ENCODE measurements at regions not wholly inside any gene's neighbourhood (a gene's known extent, or its start where the extent isn't known, plus 50 kb on each side); places are given as distances from the start of the nearest gene placed in this dataset.

DNA sequence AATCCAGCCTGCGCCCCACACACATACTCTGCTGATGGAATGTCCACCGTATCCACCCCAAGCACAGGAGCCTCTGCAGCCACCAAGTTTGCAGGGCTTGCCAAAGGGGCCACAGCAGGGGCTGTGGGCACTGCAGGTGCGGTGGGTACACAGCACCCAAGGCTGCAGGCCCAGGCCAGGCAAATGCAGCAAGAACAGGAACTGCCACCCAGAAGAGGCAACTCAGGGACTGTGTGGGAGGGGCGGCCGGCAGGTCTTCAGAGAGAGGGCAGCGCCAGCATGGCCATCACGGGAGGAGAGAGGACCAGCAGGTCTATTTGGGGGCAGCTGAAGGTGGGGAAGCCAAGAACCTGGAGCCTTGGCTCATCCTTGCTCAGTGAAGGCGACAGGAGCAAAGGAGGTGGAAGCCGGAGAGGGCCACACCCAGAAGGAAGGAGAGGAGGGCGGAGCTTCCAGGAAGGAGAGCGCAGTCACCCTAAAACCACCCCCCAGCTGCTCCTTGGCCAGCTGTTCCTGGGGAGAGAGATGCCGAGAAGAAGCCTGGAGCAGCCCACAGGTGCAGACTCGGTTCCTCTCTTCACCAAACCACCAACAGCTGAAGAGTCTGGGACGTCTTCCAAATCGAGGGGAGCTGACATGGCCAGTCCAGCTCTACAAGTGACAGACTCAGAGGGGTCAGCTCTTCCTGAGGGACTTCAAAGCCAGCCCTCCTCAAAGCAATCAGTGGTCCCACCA, 265.1 kb upstream of the CDYL start:
- Histone ChIP-seq H3K27me3 (replicated peaks; ENCODE audit: insufficient read depth) (no peaks in the 10 kb centered on the region), H3K4me2 (ENCODE audit: unreplicated experiment) (no peak overlapping the region), H3K79me2 (ENCODE audit: insufficient read depth) (no peaks in the 10 kb centered on the region), H3K9me2 (ENCODE audit: insufficient read depth) (no peaks in the 10 kb centered on the region), H3K9ac (no peak overlapping the region), H4K20me1 (ENCODE audit: insufficient read depth) (no peaks in the 10 kb centered on the region), H3K27ac (no peak overlapping the region), H3K4me3 (no peak overlapping the region), H2AFZ (no peak overlapping the region), H3K9me3 (ENCODE audit: low read depth) (no peaks in the 10 kb centered on the region), H3K36me3 (ENCODE audit: low read depth) (no peaks in the 10 kb centered on the region), H3F3A (ENCODE audit: insufficient read depth) (no peaks in the 10 kb centered on the region), H3K4me1 (ENCODE audit: insufficient read depth) (no peaks in the 10 kb centered on the region)
- 71 to 78% methylated on average over 15 of the region's 15 CpGs for WGBS, 2 experiments (ENCODE audit: low coverage in 1 of 2, low lambda C conversion rate in 2 of 2, missing lambda C conversion rate in 2 of 2)
- in situ Hi-C loops (cut with MboI), result no loop called here
- TF ChIP-seq EZH2phosphoT487 (IDR thresholded peaks at IDR 0.05; ENCODE audit: insufficient read depth, low read depth) (no peak), EZH2 (IDR thresholded peaks at IDR 0.05; ENCODE audit: insufficient read depth, poor library complexity, severe bottlenecking) (no peak)
- no peak for DNase-seq

DNA sequence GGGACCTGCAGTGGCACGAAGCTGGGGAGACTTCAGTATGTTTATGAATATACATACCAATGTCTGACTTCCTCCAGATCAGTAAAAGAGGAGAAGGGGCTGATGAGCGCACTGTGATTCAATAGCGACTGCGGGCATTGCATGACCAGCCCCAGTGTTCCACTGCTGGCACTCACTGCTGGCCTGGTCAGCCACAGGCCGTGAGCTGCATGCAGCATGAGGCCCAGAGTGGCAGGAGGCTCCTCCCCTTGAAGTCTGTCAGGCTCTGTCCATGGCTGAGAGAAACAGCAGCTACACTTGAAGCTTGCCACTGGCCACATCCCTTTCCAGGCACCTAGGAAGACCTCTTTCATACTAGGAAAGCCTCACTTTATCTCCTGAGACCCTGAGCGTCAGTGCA, 265.9 kb upstream of the CDYL start:
- WGBS, 2 experiments (ENCODE audit: low coverage in 1 of 2, low lambda C conversion rate in 2 of 2, missing lambda C conversion rate in 2 of 2), result 81 to 94% methylated on average over 6 of the region's 6 CpGs
- Histone ChIP-seq H2AFZ (no peak overlapping the region), H3K4me2 (ENCODE audit: unreplicated experiment) (no peak overlapping the region), H3K9me3 (ENCODE audit: low read depth) (no peaks in the 10 kb centered on the region), H4K20me1 (ENCODE audit: insufficient read depth) (no peaks in the 10 kb centered on the region), H3K9ac (no peak overlapping the region), H3K4me3 (no peak overlapping the region), H3K79me2 (ENCODE audit: insufficient read depth) (no peaks in the 10 kb centered on the region), H3K27ac (no peak overlapping the region), H3K4me1 (ENCODE audit: insufficient read depth) (no peaks in the 10 kb centered on the region), H3F3A (ENCODE audit: insufficient read depth) (no peaks in the 10 kb centered on the region), H3K9me2 (ENCODE audit: insufficient read depth) (no peaks in the 10 kb centered on the region), H3K36me3 (ENCODE audit: low read depth) (no peaks in the 10 kb centered on the region), H3K27me3 (replicated peaks; ENCODE audit: insufficient read depth) (no peaks in the 10 kb centered on the region)
- DNase-seq, result no peak
- in situ Hi-C loops (cut with MboI), result no loop called here
- TF ChIP-seq EZH2 (IDR thresholded peaks at IDR 0.05; ENCODE audit: insufficient read depth, poor library complexity, severe bottlenecking) (no peak), EZH2phosphoT487 (IDR thresholded peaks at IDR 0.05; ENCODE audit: insufficient read depth, low read depth) (no peak)

DNA sequence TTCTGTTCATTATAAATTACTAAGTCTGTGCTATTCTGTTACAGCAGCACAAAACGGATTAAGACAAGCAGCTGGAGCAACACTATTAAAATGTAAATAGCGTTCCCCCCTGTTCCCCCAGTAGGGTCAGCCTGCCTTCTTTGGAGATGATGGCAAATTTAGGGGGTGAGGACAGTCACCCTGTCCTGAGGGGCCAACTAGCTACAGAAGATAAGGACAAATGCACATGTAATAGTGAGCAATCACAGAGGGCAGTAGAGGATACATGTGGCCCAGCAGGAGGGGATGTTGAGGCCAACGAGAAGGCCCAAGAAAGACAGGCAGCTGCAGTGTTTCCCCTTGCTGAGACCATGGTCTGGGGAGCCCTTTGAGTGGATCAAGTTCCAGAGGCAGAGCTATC, 266.7 kb upstream of the CDYL start:
- no peaks in the 10 kb centered on the region for H3K9me3 ChIP-seq (ENCODE audit: low read depth)
- no peak overlapping the region for H3K4me3 ChIP-seq
- no peaks in the 10 kb centered on the region for H3K27me3 ChIP-seq (replicated peaks; ENCODE audit: insufficient read depth)
- H3F3A ChIP-seq (ENCODE audit: insufficient read depth), result no peaks in the 10 kb centered on the region
- no peak overlapping the region for H3K4me2 ChIP-seq (ENCODE audit: unreplicated experiment)
- no peaks in the 10 kb centered on the region for H3K36me3 ChIP-seq (ENCODE audit: low read depth)
- H2AFZ ChIP-seq, result no peak overlapping the region
- H3K79me2 ChIP-seq (ENCODE audit: insufficient read depth), result no peaks in the 10 kb centered on the region
- H3K27ac ChIP-seq, result no peak overlapping the region
- in situ Hi-C loops (cut with MboI), result no loop called here
- no peak for DNase-seq
- no peaks in the 10 kb centered on the region for H3K4me1 ChIP-seq (ENCODE audit: insufficient read depth)
- H3K9ac ChIP-seq, result no peak overlapping the region
- H3K9me2 ChIP-seq (ENCODE audit: insufficient read depth), result no peaks in the 10 kb centered on the region
- no peaks in the 10 kb centered on the region for H4K20me1 ChIP-seq (ENCODE audit: insufficient read depth)
- WGBS, 2 experiments (ENCODE audit: low coverage in 1 of 2, low lambda C conversion rate in 2 of 2, missing lambda C conversion rate in 2 of 2), result 90 to 91% methylated on average over 3 of the region's 3 CpGs
- TF ChIP-seq EZH2 (IDR thresholded peaks at IDR 0.05; ENCODE audit: insufficient read depth, poor library complexity, severe bottlenecking), result no peak
- TF ChIP-seq EZH2phosphoT487 (IDR thresholded peaks at IDR 0.05; ENCODE audit: insufficient read depth, low read depth), result no peak

DNA sequence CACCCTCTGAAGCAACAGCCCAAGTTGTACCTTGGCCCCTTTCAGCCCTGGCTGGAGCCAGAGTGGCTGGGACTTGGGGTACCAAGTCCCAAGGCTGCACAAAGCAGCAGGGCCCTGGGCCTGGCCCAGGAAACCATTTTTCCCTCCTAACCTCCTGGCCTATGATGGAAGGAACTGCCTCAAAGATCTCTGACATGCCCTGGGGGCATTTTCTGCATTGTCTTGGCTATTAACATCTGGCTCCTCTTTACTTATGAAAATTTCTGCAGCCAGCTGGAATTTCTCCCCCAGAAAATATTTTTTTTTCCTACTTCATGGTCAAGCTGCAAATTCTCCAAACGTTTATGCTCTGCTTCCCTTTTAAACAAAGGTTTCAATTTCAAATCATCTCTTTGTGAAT, 269.4 kb upstream of the CDYL start:
- in situ Hi-C loops (cut with MboI), result no loop called here
- H4K20me1 ChIP-seq (ENCODE audit: insufficient read depth), result no peaks in the 10 kb centered on the region
- no peak overlapping the region for H3K4me2 ChIP-seq (ENCODE audit: unreplicated experiment)
- no peaks in the 10 kb centered on the region for H3K4me1 ChIP-seq (ENCODE audit: insufficient read depth)
- H3K79me2 ChIP-seq (ENCODE audit: insufficient read depth), result no peaks in the 10 kb centered on the region
- H3K9ac ChIP-seq, result no peak overlapping the region
- DNase-seq, result no peak
- no peak for TF ChIP-seq EZH2phosphoT487 (IDR thresholded peaks at IDR 0.05; ENCODE audit: insufficient read depth, low read depth)
- no peak for TF ChIP-seq EZH2 (IDR thresholded peaks at IDR 0.05; ENCODE audit: insufficient read depth, poor library complexity, severe bottlenecking)
- 13 to 17% methylated on average over 1 of the region's 1 CpG for WGBS, 2 experiments (ENCODE audit: low coverage in 1 of 2, low lambda C conversion rate in 2 of 2, missing lambda C conversion rate in 2 of 2)
- H2AFZ ChIP-seq, result no peak overlapping the region
- H3K9me3 ChIP-seq (ENCODE audit: low read depth), result no peaks in the 10 kb centered on the region
- no peaks in the 10 kb centered on the region for H3F3A ChIP-seq (ENCODE audit: insufficient read depth)
- H3K9me2 ChIP-seq (ENCODE audit: insufficient read depth), result no peaks in the 10 kb centered on the region
- H3K27me3 ChIP-seq (replicated peaks; ENCODE audit: insufficient read depth), result no peaks in the 10 kb centered on the region
- no peak overlapping the region for H3K4me3 ChIP-seq
- no peak overlapping the region for H3K27ac ChIP-seq
- H3K36me3 ChIP-seq (ENCODE audit: low read depth), result no peaks in the 10 kb centered on the region

All from GM23248 (cell line).